IPS-20b (cell line): ENCODE measurements at regions not wholly inside any gene's neighbourhood (a gene's known extent, or its start where the extent isn't known, plus 50 kb on each side); places are given as distances from the start of the nearest gene placed in this dataset.

Source experiments
- H3K27ac ChIP-seq: one replicate; pipeline ENCODE4 v1.5.1; 2013; ENCODE audit warnings: low read length
- H3K27me3 ChIP-seq: 2 replicates; pipeline ENCODE4 v1.6.1; 2013; ENCODE audit warnings: mild to moderate bottlenecking, low read length, inconsistent platforms; ENCODE audit not compliant: insufficient read depth
- H3K36me3 ChIP-seq: 2 replicates; pipeline ENCODE4 v1.6.1; 2013; ENCODE audit warnings: low read depth, mild to moderate bottlenecking, inconsistent platforms, low read length, moderate library complexity; ENCODE audit not compliant: insufficient read depth
- H3K4me1 ChIP-seq: 2 replicates; pipeline ENCODE4 v1.6.1; 2013; ENCODE audit warnings: mild to moderate bottlenecking, control low read depth, inconsistent platforms, low read length, moderate library complexity; ENCODE audit not compliant: insufficient read depth
- H3K4me3 ChIP-seq: 2 replicates; pipeline ENCODE4 v1.5.1; 2013; ENCODE audit warnings: mild to moderate bottlenecking, low read length, inconsistent platforms
- H3K9ac ChIP-seq: 2 replicates; pipeline ENCODE4 v1.6.1; 2013; ENCODE audit warnings: low read depth, mild to moderate bottlenecking, inconsistent platforms, low read length, moderate library complexity
- H3K9me3 ChIP-seq: 2 replicates; pipeline ENCODE4 v1.6.1; 2013; ENCODE audit warnings: mild to moderate bottlenecking, low read depth, low read length, inconsistent platforms; ENCODE audit not compliant: insufficient read depth

GRCh38 chrY:15583111-15583510, 1058.8 kb downstream of the NLGN4Y start:
- H3K27ac ChIP-seq, result no peak overlapping the region
- H3K27me3 ChIP-seq, result no peaks in the 10 kb centered on the region
- no peaks in the 10 kb centered on the region for H3K4me1 ChIP-seq
- no peaks in the 10 kb centered on the region for H3K9me3 ChIP-seq
- H3K9ac ChIP-seq, result no peak overlapping the region
- no peak overlapping the region for H3K4me3 ChIP-seq
- H3K36me3 ChIP-seq, result no peaks in the 10 kb centered on the region

GRCh38 chrY:15592957-15593356, 1068.6 kb downstream of the NLGN4Y start:
- H3K36me3 ChIP-seq, result no peaks in the 10 kb centered on the region
- H3K4me3 ChIP-seq, result no peak overlapping the region
- H3K9ac ChIP-seq, result no peak overlapping the region
- no peaks in the 10 kb centered on the region for H3K4me1 ChIP-seq
- no peak overlapping the region for H3K27ac ChIP-seq
- H3K9me3 ChIP-seq, result peaks cover 5% of the 10 kb centered on the region; the same call in 1 of the 2 replicates
- H3K27me3 ChIP-seq, result no peaks in the 10 kb centered on the region

- no peak overlapping the region for H3K4me3 ChIP-seq
- no peaks in the 10 kb centered on the region for H3K4me1 ChIP-seq
- no peaks in the 10 kb centered on the region for H3K27me3 ChIP-seq
- no peak overlapping the region for H3K9ac ChIP-seq
- no peak overlapping the region for H3K27ac ChIP-seq
- no peaks in the 10 kb centered on the region for H3K36me3 ChIP-seq
- peaks cover 5% of the 10 kb centered on the region; the same call in 1 of the 2 replicates for H3K9me3 ChIP-seq
Measured at GRCh38 chrY:15593476-15594160, 1069.3 kb downstream of the NLGN4Y start.

DNA sequence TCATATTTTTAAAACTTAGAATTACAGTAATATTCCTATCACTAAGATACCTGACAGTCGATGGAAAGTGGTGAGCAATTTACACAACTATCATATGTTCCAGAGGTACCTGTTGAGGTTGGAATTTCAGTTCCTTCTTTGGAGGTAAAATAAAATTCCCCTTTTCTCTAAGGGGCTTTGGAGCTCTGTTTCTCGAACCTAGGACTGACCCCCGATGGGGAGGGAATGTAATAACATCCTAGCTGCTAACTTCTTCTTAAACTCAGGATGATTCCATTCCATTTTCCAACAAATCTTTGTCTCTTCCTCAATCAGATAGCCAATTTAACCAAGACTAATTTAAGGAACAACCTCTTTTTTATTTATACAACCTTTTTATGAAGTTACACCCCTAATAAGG, 1069.8 kb downstream of the NLGN4Y start:
- H3K9ac ChIP-seq, result no peak overlapping the region
- H3K27me3 ChIP-seq, result no peaks in the 10 kb centered on the region
- H3K4me3 ChIP-seq, result no peak overlapping the region
- H3K9me3 ChIP-seq, result peaks cover 5% of the 10 kb centered on the region; the same call in 1 of the 2 replicates
- no peaks in the 10 kb centered on the region for H3K36me3 ChIP-seq
- H3K4me1 ChIP-seq, result no peaks in the 10 kb centered on the region
- no peak overlapping the region for H3K27ac ChIP-seq

DNA sequence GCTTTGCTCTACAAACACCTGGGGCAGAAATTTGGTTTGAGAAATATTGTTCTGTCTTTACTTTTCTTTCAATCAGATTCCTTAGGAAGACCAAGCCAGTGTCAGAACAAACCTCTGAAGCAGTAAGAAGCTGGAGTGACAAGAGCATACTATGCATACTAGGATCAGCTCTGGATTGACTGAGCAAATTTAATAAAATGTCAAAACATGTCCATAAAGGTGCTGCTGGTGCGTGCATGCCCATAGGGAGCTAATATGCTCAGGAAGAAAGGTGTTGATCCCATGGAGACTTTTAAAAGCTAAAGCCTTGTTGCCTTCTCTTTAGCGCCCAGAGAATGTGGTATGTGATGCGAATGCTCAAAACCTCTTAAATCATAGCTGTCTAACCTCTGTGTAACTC, 1076.2 kb downstream of the NLGN4Y start:
- no peaks in the 10 kb centered on the region for H3K27me3 ChIP-seq
- no peak overlapping the region for H3K27ac ChIP-seq
- H3K36me3 ChIP-seq, result no peaks in the 10 kb centered on the region
- no peaks in the 10 kb centered on the region; the same call in 1 of the 2 replicates for H3K4me1 ChIP-seq
- no peak overlapping the region for H3K4me3 ChIP-seq
- H3K9me3 ChIP-seq, result no peaks in the 10 kb centered on the region
- no peak overlapping the region for H3K9ac ChIP-seq

GRCh38 chrY:15624370-15624769, 1100.0 kb downstream of the NLGN4Y start:
- Histone ChIP-seq H3K4me3 (no peak overlapping the region), H3K27ac (no peak overlapping the region)

DNA sequence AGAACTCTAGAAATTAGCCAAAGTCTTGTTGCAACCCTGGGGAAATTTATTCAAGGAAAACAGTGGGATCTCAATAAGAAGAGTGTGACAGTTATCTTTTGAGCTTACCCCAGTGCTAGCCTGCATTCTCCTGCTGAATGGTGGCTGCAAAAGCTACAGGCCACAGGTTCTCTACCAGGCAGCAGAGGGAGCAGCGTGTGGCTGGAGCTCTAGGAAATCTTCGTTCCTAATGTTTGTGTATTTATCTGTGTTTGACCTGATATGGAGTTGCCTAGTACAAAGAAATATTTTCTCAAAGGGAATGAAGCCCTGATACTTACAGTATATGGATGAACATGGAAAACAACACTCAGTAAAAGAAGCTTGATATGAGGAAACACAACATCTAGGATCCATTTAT, 1100.6 kb downstream of the NLGN4Y start:
- Histone ChIP-seq H3K9ac (no peak overlapping the region), H3K9me3 (no peaks in the 10 kb centered on the region), H3K36me3 (no peaks in the 10 kb centered on the region), H3K4me1 (no peaks in the 10 kb centered on the region), H3K27me3 (no peaks in the 10 kb centered on the region), H3K27ac (no peak overlapping the region), H3K4me3 (no peak overlapping the region)

More at GRCh38 chrY:15624370-15624769, 1100.0 kb downstream of the NLGN4Y start:
- no peaks in the 10 kb centered on the region for H3K27me3 ChIP-seq
- no peaks in the 10 kb centered on the region for H3K4me1 ChIP-seq
- H3K36me3 ChIP-seq, result no peaks in the 10 kb centered on the region
- H3K9me3 ChIP-seq, result no peaks in the 10 kb centered on the region
- no peak overlapping the region for H3K9ac ChIP-seq

GRCh38 chrY:15648198-15648597, 1123.9 kb downstream of the NLGN4Y start:
- Histone ChIP-seq H3K4me3 (no peak overlapping the region), H3K9me3 (no peaks in the 10 kb centered on the region), H3K9ac (no peak overlapping the region), H3K27ac (no peak overlapping the region), H3K27me3 (no peaks in the 10 kb centered on the region), H3K36me3 (no peaks in the 10 kb centered on the region), H3K4me1 (no peaks in the 10 kb centered on the region)

GRCh38 chrY:15650056-15650455, 1125.7 kb downstream of the NLGN4Y start:
- H3K27me3 ChIP-seq, result no peaks in the 10 kb centered on the region
- H3K9ac ChIP-seq, result no peak overlapping the region
- no peaks in the 10 kb centered on the region for H3K36me3 ChIP-seq
- no peaks in the 10 kb centered on the region for H3K4me1 ChIP-seq
- H3K9me3 ChIP-seq, result no peaks in the 10 kb centered on the region
- H3K4me3 ChIP-seq, result no peak overlapping the region
- no peak overlapping the region for H3K27ac ChIP-seq

GRCh38 chrY:15688531-15688930, 1164.2 kb downstream of the NLGN4Y start:
- no peak overlapping the region for H3K9ac ChIP-seq
- peaks cover 4% of the 10 kb centered on the region; the same call in 1 of the 2 replicates for H3K4me1 ChIP-seq
- no peaks in the 10 kb centered on the region for H3K27me3 ChIP-seq
- H3K9me3 ChIP-seq, result no peaks in the 10 kb centered on the region
- H3K27ac ChIP-seq, result no peak overlapping the region
- H3K4me3 ChIP-seq, result no peak overlapping the region
- no peaks in the 10 kb centered on the region for H3K36me3 ChIP-seq

DNA sequence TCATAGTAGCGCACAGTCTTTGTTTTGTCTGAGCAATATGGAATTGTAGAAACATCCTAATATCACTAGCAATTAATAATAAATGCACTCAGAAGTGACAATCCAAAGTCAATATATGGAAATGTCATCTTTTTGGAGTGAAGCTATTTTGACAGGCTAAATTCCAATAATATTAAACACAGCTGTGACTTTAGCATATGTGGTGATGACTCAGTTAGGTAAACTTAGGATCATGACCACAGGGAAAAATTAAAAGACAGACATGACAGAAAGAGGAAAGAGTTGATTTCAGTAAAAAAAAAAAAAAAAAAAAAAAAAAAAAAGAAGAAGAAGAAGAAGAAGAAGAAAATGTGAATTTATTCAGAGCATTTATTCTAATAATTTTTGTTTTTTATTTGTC, 1165.7 kb downstream of the NLGN4Y start:
- Histone ChIP-seq H3K9me3 (no peaks in the 10 kb centered on the region), H3K4me3 (no peak overlapping the region), H3K36me3 (no peaks in the 10 kb centered on the region), H3K4me1 (peaks cover 4% of the 10 kb centered on the region; the same call in 1 of the 2 replicates), H3K27ac (no peak overlapping the region), H3K27me3 (no peaks in the 10 kb centered on the region), H3K9ac (no peak overlapping the region)

DNA sequence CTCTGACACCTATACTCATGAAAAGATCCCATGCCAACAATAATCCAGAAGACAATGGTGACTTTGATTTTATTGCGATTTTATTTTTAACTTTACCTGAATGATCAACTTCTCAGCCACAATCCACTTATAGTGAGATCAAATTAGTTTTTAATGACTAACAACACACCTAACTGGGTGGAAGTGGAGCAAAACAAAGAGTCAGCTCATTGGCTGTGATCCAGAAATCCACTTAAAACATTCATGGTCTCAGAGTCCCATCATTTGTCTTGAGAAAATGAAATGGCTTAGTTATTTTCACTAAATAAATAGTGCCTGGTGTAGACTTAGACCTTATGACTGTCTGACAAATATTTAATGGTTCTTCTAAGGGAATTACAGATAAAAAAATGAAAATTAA, 1177.8 kb downstream of the NLGN4Y start:
- H3K27ac ChIP-seq, result no peak overlapping the region
- no peak overlapping the region for H3K9ac ChIP-seq
- H3K36me3 ChIP-seq, result no peaks in the 10 kb centered on the region
- H3K4me3 ChIP-seq, result no peak overlapping the region
- H3K9me3 ChIP-seq, result no peaks in the 10 kb centered on the region
- no peaks in the 10 kb centered on the region; the same call in 1 of the 2 replicates for H3K4me1 ChIP-seq
- no peaks in the 10 kb centered on the region for H3K27me3 ChIP-seq
